GM12878 (cell line): ENCODE measurements at regions not wholly inside any gene's neighbourhood (a gene's known extent, or its start where the extent isn't known, plus 50 kb on each side); places are given as distances from the start of the nearest gene placed in this dataset.

Source experiments
- ATAC-seq: fragments of 200-7000 bp; cut with Tn5 transposase; 3 replicates; pipeline ENCODE4 v1.9.1; 2020; ENCODE audit warnings: mild to moderate bottlenecking, moderate library complexity
- BruUV-seq: library from RNA; stranded (reverse); fragments of 400-500 nt; replicated peaks from 2 replicates; lab custom pipeline; 2021; lab: Mats Ljungman, UMichigan
- CTCF ChIA-PET: fragments of 300-600 bp; sonication (Branson Sonifier 250); formaldehyde crosslinking; extraction: SDS; loops from one replicate; lab custom pipeline; 2021; ENCODE audit warnings: inconsistent platforms; lab: Yijun Ruan, JAX
- POLR2A ChIA-PET: fragments of 350-600 bp; formaldehyde crosslinking; extraction: SDS; loops from one replicate; lab custom pipeline; 2021; ENCODE audit warnings: inconsistent platforms; lab: Charles Lee
- RAD21 ChIA-PET: fragments of 300-600 bp; sonication (Branson Sonifier 250); formaldehyde crosslinking; loops from one replicate; lab custom pipeline; 2023; ENCODE audit warnings: antibody characterized with exemption; ENCODE audit not compliant: unreplicated experiment; lab: Charles Lee
- SMC1A ChIA-PET: fragments of 300-600 bp; sonication (Branson Sonifier 250); formaldehyde crosslinking; loops from one replicate; lab custom pipeline; 2023; ENCODE audit not compliant: unreplicated experiment, uncharacterized antibody; lab: Charles Lee
- DNase-seq: peaks from one replicate; pipeline ENCODE4 v3.0.0-alpha.2; 2011; ENCODE audit warnings: low read depth, low spot score
- FAIRE-seq: peaks from 3 replicates; lab custom pipeline; 2011; peaks lifted over from hg19 to GRCh38; lab: Jason Lieb, UNC
- H2AFZ ChIP-seq: 2 replicates; pipeline ENCODE4 v1.6.0; 2011; ENCODE audit warnings: low read depth, low read length, control low read depth; ENCODE audit not compliant: control insufficient read depth
- H3K27ac ChIP-seq: 2 replicates; pipeline ENCODE4 v1.5.1; 2011; ENCODE audit warnings: control low read depth; ENCODE audit not compliant: control insufficient read depth, insufficient read depth
- H3K27me3 ChIP-seq, 2 experiments: replicated peaks in 1 of 2; 2 replicates each; pipeline versions ENCODE4 v1.6.0 to v1.6.1; 2011; ENCODE audit warnings: low read length in 1 of 2; ENCODE audit not compliant: control insufficient read depth in 2 of 2, insufficient read depth in 2 of 2
- H3K36me3 ChIP-seq, 2 experiments: 2 replicates each; pipeline ENCODE4 v1.5.1; 2011; ENCODE audit warnings: low read length in 1 of 2; ENCODE audit not compliant: control insufficient read depth in 2 of 2, insufficient read depth in 2 of 2
- H3K4me1 ChIP-seq: 2 replicates; pipeline ENCODE4 v1.6.1; 2011; ENCODE audit warnings: mild to moderate bottlenecking, low read length, moderate library complexity, mixed read lengths; ENCODE audit not compliant: control insufficient read depth, insufficient read depth
- H3K4me2 ChIP-seq: 2 replicates; pipeline ENCODE4 v1.6.0; 2011; ENCODE audit warnings: control low read depth; ENCODE audit not compliant: control insufficient read depth, insufficient read depth
- H3K4me3 ChIP-seq: fragments of 200-600 bp; sonication (generic); 2 replicates; pipeline ENCODE4 v1.5.1; 2016
- H3K79me2 ChIP-seq: 2 replicates; pipeline ENCODE4 v1.6.0; 2011; ENCODE audit warnings: low read length; ENCODE audit not compliant: control insufficient read depth, insufficient read depth
- H3K9ac ChIP-seq: 2 replicates; pipeline ENCODE4 v1.8.0; 2011; ENCODE audit warnings: low read length, control low read depth, mixed read lengths; ENCODE audit not compliant: control insufficient read depth, insufficient read depth
- H3K9me3 ChIP-seq: replicated peaks from 3 replicates; pipeline ENCODE4 v1.5.1; 2011; ENCODE audit warnings: mild to moderate bottlenecking, low read length; ENCODE audit not compliant: control insufficient read depth, insufficient read depth
- H4K20me1 ChIP-seq: 2 replicates; pipeline ENCODE4 v1.6.0; 2011; ENCODE audit not compliant: control insufficient read depth, insufficient read depth
- BRCA1 ChIP-seq: IDR thresholded peaks from 2 replicates; pipeline ENCODE4 v1.6.1; 2011; ENCODE audit warnings: low read depth, low read length, improper control_type of control experiment
- CEBPZ ChIP-seq: fragments of 150-350 bp; IDR thresholded peaks from 2 replicates; pipeline ENCODE4 v1.6.1; 2016; ENCODE audit warnings: low read depth, low read length
- CUX1 ChIP-seq: IDR thresholded peaks from 2 replicates; pipeline ENCODE4 v1.6.1; 2012; ENCODE audit warnings: improper control_type of control experiment, low read depth, low read length; ENCODE audit not compliant: insufficient replicate concordance
- MEF2B ChIP-seq: fragments of 450-650 bp; IDR thresholded peaks from 2 replicates; pipeline ENCODE4 v1.6.1; 2018; ENCODE audit warnings: mild to moderate bottlenecking, moderate library complexity; ENCODE audit not compliant: partially characterized antibody, poor library complexity, severe bottlenecking
- SMARCA5 ChIP-seq: fragments of 450-650 bp; IDR thresholded peaks from 2 replicates; pipeline ENCODE4 v1.6.1; 2017; ENCODE audit warnings: mild to moderate bottlenecking
- ZSCAN29 ChIP-seq: fragments of 450-650 bp; IDR thresholded peaks from 2 replicates; pipeline ENCODE4 v1.6.1; 2017; ENCODE audit warnings: mild to moderate bottlenecking, moderate library complexity
- WGBS: methylation state at CpG from one replicate; pipeline ENCODE4 v1.1.6; 2016; ENCODE audit warnings: low lambda C conversion rate; ENCODE audit not compliant: insufficient replicate concordance, insufficient coverage; ENCODE audit errors: missing lambda C conversion rate; 5-methylcytosine and 5-hydroxymethylcytosine counted together
- in situ Hi-C: fragments of 300-500 bp; cut with MboI; formaldehyde crosslinking; loops from 9 replicates; pipeline ENCODE4 v1.14.3; 2018; ENCODE audit warnings: mixed read lengths
- intact Hi-C: fragments of 100-400 bp; cut with micrococcal nuclease; formaldehyde crosslinking; loops from one replicate; pipeline ENCODE4 v1.14.2; 2022; ENCODE audit not compliant: unreplicated experiment

GRCh38 chr6:74892091-74892490 lies 313.8 kb downstream of the COL12A1 start:
- Histone ChIP-seq H3K27me3 (no peaks in the 10 kb centered on the region), H3K9me3 (no peaks in the 10 kb centered on the region), H3K4me1 (no peaks in the 10 kb centered on the region), H4K20me1 (no peaks in the 10 kb centered on the region), H3K4me2 (no peak overlapping the region), H3K27ac (no peak overlapping the region), H3K79me2 (no peaks in the 10 kb centered on the region), H3K36me3 (no peaks in the 10 kb centered on the region), H2AFZ (no peak overlapping the region), H3K9ac (no peak overlapping the region), H3K4me3 (no peak overlapping the region)
- DNase-seq = no peak
- ChIA-PET SMC1A (interaction anchor here (0.5 to 1.0 kb wide), 2 partner anchors 205 to 318 kb away, joined by 3 read pairs; no protein-coding TSS in a partner anchor), RAD21 (interaction anchor here (1.0 kb wide), 1 partner anchor 438 kb away, joined by 3 read pairs; no protein-coding TSS in a partner anchor), CTCF (interaction anchor here (0.6 kb wide), 1 partner anchor 14 kb away, joined by 3 read pairs; no protein-coding TSS in a partner anchor), POLR2A (no interaction called here)
- 37% methylated on average over 5 of the region's 5 CpGs for WGBS
- no peak for FAIRE-seq
- intact Hi-C loops = loop anchor here (10.0 kb wide), 1 partner anchor 313 kb away; the partner anchor contains the start of gene COL12A1
- no peak for ATAC-seq
- TF ChIP-seq BRCA1 (no peak), MEF2B (no peak), ZSCAN29 (no peak), SMARCA5 (no peak), CEBPZ (no peak), CUX1 (no peak)
- TF ChIP-seq, all 136 proteins: peak for 0
- in situ Hi-C loops = no loop called here
- no TSS peak for BruUV-seq
